Astrocyte of the cerebellum (primary cell): ENCODE measurements at regions not wholly inside any gene's neighbourhood (a gene's known extent, or its start where the extent isn't known, plus 50 kb on each side); places are given as distances from the start of the nearest gene placed in this dataset.

Experiments used
- DNase-seq: peaks from one replicate; pipeline ENCODE4 v3.0.0-alpha.2; 2011; ENCODE audit warnings: low read depth
- H3K4me3 ChIP-seq: 2 replicates; pipeline ENCODE4 v1.5.1; 2011; ENCODE audit warnings: mild to moderate bottlenecking, low read depth, low read length, moderate library complexity
- CTCF ChIP-seq: IDR thresholded peaks from 2 replicates; pipeline ENCODE4 v1.5.1; 2012; ENCODE audit warnings: low read length, low read depth, moderate library complexity, mild to moderate bottlenecking; ENCODE audit errors: missing control alignments
- in situ Hi-C: cut with HindIII; loops from 2 replicates; pipeline ENCODE4 v1.10.0; 2017; ENCODE audit warnings: low sequenced_read_pairs

GRCh38 chr4:112003231-112003907, 141.9 kb upstream of the FAM241A start:
- DNase-seq: no peak
- in situ Hi-C loops: no loop called here
- TF ChIP-seq CTCF: no peak
- H3K4me3 ChIP-seq: no peak overlapping the region

GRCh38 chr4:112005027-112005426, 140.2 kb upstream of the FAM241A start:
- DNase-seq: no peak
- TF ChIP-seq CTCF: no peak
- in situ Hi-C loops: no loop called here
- H3K4me3 ChIP-seq: no peak overlapping the region

GRCh38 chr4:112007391-112007790, 137.9 kb upstream of the FAM241A start:
- peak; percentile 15 for DNase-seq
- TF ChIP-seq CTCF: no peak
- in situ Hi-C loops: no loop called here
- H3K4me3 ChIP-seq: no peak overlapping the region

- in situ Hi-C loops: no loop called here
- no peak overlapping the region for H3K4me3 ChIP-seq
- DNase-seq: no peak
- TF ChIP-seq CTCF: no peak
These were observed 129.3 kb upstream of the FAM241A start for GRCh38 chr4:112015960-112016359.

- in situ Hi-C loops: no loop called here
- DNase-seq: no peak
- no peak overlapping the region for H3K4me3 ChIP-seq
- no peak for TF ChIP-seq CTCF
These were observed 121.8 kb upstream of the FAM241A start for GRCh38 chr4:112023402-112023950.

- H3K4me3 ChIP-seq: no peak overlapping the region
- in situ Hi-C loops: no loop called here
- no peak for TF ChIP-seq CTCF
- no peak for DNase-seq
These were observed 119.2 kb upstream of the FAM241A start for GRCh38 chr4:112026058-112026457.

- no peak overlapping the region for H3K4me3 ChIP-seq
- DNase-seq: no peak
- no peak for TF ChIP-seq CTCF
- in situ Hi-C loops: no loop called here
These were observed 115.5 kb upstream of the FAM241A start for GRCh38 chr4:112029771-112030171.
